Right lobe of liver (tissue), 4 donors: ENCODE measurements at regions not wholly inside any gene's neighbourhood (a gene's known extent, or its start where the extent isn't known, plus 50 kb on each side); places are given as distances from the start of the nearest gene placed in this dataset.

Experiments
- CTCF ChIP-seq, 4 donors: fragments of 200-600 bp in 3 of 4; fragments of 450-650 bp in 1 of 4; IDR thresholded peaks; one replicate each; pipeline versions ENCODE4 v1.5.1 to v1.8.0; 2016 to 2022; ENCODE audit warnings: antibody characterized with exemption in 4 of 4, mild to moderate bottlenecking in 2 of 4
- POLR2A ChIP-seq: fragments of 450-650 bp; IDR thresholded peaks from one replicate; pipeline ENCODE4 v1.6.1; 2017; ENCODE audit warnings: antibody characterized with exemption, mild to moderate bottlenecking
- donor health status: DM: no; HTN: no; CAD: no.
- donor health status: DM: no; HTN: no; CAD: no.
- donor health status: DM: no; HTN: yes; CAD: no.

GRCh38 chr6:115468272-115469005 lies 592.3 kb downstream of the FRK start:
- TF ChIP-seq POLR2A (no peak), CTCF (IDR thresholded peaks at IDR 0.05) (no peak)
